RWPE2 (cell line): ENCODE measurements at regions not wholly inside any gene's neighbourhood (a gene's known extent, or its start where the extent isn't known, plus 50 kb on each side); places are given as distances from the start of the nearest gene placed in this dataset.

Experiments
- ATAC-seq: fragments of 200-7000 bp; cut with Tn5 transposase; 3 replicates; pipeline ENCODE4 v1.9.1; 2021; ENCODE audit warnings: low read depth
- DNase-seq: peaks from one replicate; pipeline ENCODE4 v3.0.0-alpha.2; 2020; ENCODE audit warnings: low spot score
- H3K27ac ChIP-seq: fragments of 450-650 bp; 2 replicates; pipeline ENCODE4 v1.5.1; 2017; ENCODE audit warnings: mild to moderate bottlenecking; ENCODE audit not compliant: poor library complexity, severe bottlenecking
- H3K27me3 ChIP-seq: fragments of 250-450 bp; sonication (Bioruptor Pico); 2 replicates; pipeline ENCODE4 v1.5.1; 2021; ENCODE audit warnings: mild to moderate bottlenecking, moderate library complexity; ENCODE audit not compliant: insufficient read depth, poor library complexity, severe bottlenecking
- H3K36me3 ChIP-seq: fragments of 250-450 bp; sonication (Bioruptor Pico); 2 replicates; pipeline ENCODE4 v1.5.1; 2020; ENCODE audit warnings: low read depth, mild to moderate bottlenecking, moderate library complexity
- H3K4me1 ChIP-seq: fragments of 250-450 bp; sonication (Bioruptor Pico); 2 replicates; pipeline ENCODE4 v1.5.1; 2021; ENCODE audit warnings: mild to moderate bottlenecking, moderate library complexity; ENCODE audit not compliant: insufficient read depth, poor library complexity, severe bottlenecking
- H3K4me3 ChIP-seq: fragments of 250-450 bp; sonication (Bioruptor Pico); 2 replicates; pipeline ENCODE4 v1.5.1; 2021; ENCODE audit warnings: mild to moderate bottlenecking, moderate library complexity; ENCODE audit not compliant: severe bottlenecking
- H3K9me3 ChIP-seq: fragments of 250-450 bp; sonication (Bioruptor Pico); 2 replicates; pipeline ENCODE4 v1.5.1; 2021; ENCODE audit warnings: mild to moderate bottlenecking, moderate library complexity; ENCODE audit not compliant: severe bottlenecking
- TF ChIP-seq, protein P1 (sequence below): fragments of 450-650 bp; IDR thresholded peaks from one replicate; pipeline ENCODE4 v1.5.1; 2017; ENCODE audit warnings: mild to moderate bottlenecking, moderate library complexity; ENCODE audit not compliant: poor library complexity, severe bottlenecking

- ATAC-seq: no peak
- Histone ChIP-seq H3K27ac (no peak overlapping the region), H3K4me3 (no peak overlapping the region), H3K4me1 (no peaks in the 10 kb centered on the region), H3K36me3 (no peaks in the 10 kb centered on the region), H3K9me3 (no peaks in the 10 kb centered on the region), H3K27me3 (no peaks in the 10 kb centered on the region)
- TF ChIP-seq, protein P1, sequence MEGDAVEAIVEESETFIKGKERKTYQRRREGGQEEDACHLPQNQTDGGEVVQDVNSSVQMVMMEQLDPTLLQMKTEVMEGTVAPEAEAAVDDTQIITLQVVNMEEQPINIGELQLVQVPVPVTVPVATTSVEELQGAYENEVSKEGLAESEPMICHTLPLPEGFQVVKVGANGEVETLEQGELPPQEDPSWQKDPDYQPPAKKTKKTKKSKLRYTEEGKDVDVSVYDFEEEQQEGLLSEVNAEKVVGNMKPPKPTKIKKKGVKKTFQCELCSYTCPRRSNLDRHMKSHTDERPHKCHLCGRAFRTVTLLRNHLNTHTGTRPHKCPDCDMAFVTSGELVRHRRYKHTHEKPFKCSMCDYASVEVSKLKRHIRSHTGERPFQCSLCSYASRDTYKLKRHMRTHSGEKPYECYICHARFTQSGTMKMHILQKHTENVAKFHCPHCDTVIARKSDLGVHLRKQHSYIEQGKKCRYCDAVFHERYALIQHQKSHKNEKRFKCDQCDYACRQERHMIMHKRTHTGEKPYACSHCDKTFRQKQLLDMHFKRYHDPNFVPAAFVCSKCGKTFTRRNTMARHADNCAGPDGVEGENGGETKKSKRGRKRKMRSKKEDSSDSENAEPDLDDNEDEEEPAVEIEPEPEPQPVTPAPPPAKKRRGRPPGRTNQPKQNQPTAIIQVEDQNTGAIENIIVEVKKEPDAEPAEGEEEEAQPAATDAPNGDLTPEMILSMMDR: no peak
- DNase-seq: no peak
These were observed 57.3 kb upstream of the AP1S2 start for GRCh38 chrX:15911734-15912550.

DNA sequence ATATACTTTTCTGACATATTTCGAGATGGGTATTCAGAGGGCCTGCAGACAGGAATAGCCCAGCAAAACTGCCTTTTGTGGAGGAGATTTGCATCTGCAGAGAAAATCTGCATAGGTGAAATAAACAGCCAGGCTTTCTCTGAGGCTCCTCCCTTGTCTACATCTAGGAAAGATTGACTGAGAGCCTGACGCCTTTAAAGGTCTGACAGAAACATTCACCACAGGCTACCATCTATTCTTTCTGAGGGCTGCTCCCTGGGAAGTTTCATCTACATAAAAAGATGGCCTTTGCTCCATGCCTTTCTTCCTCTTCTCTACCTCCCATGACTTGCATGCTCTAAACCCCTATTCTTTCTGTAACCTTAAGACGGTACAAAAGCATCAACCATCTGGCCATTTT is 55.0 kb upstream of the AP1S2 start:
- no peaks in the 10 kb centered on the region for H3K4me1 ChIP-seq
- no peak overlapping the region for H3K4me3 ChIP-seq
- no peak overlapping the region for H3K27ac ChIP-seq
- TF ChIP-seq, protein P1: no peak
- ATAC-seq (no peak), DNase-seq (no peak)
- no peaks in the 10 kb centered on the region for H3K27me3 ChIP-seq
- no peaks in the 10 kb centered on the region for H3K9me3 ChIP-seq
- no peaks in the 10 kb centered on the region for H3K36me3 ChIP-seq

GRCh38 chrX:15908603-15909290 is 54.1 kb upstream of the AP1S2 start:
- DNase-seq: no peak
- ATAC-seq: no peak
- TF ChIP-seq, protein P1: no peak
- Histone ChIP-seq H3K4me3 (no peak overlapping the region), H3K4me1 (no peaks in the 10 kb centered on the region), H3K27me3 (no peaks in the 10 kb centered on the region), H3K9me3 (no peaks in the 10 kb centered on the region), H3K27ac (no peak overlapping the region), H3K36me3 (no peaks in the 10 kb centered on the region)

DNA sequence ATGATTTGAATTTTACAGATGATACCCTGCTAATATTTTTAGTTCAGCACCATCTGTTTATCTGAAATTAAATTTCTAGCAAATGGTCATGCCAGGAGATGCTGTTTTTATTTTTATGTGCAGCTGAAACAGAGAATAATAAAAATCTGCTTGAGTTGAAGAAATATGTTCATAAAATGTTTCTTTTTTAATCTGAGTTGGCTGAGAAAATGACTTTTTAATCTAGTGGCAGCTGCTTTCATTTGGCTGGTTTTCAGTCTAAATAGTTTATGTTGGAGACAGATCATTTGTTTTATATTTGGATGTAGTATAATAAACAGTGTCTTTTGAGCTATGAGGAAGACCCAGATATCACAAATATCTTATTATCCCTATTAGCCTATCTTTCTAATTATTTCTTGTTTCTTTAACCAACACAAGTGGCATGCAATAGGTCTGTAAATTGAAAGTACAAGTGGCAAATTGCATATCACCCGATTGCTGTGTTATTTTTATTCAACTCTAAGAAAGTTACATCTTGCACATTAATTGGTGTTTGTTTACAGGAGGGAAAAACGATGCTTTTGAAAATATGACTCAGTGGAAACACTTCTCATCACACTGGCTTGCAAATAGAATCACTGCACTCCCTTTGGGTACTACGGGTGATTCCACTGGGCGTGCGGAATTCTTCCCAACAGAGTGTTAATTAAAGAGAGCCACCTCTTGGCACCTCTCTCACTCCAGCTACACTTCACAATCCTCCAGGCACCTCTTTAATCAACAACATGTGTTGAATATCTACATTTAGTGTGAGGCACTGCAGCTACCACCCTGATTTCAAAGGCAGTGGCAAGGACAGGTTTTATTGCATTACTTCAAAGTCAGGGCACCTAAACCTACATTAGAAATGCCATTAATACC is 51.7 kb upstream of the AP1S2 start:
- no peaks in the 10 kb centered on the region for H3K4me1 ChIP-seq
- H3K27ac ChIP-seq: no peak overlapping the region
- TF ChIP-seq, protein P1: no peak
- DNase-seq: no peak
- no peak overlapping the region for H3K4me3 ChIP-seq
- ATAC-seq: no peak
- H3K9me3 ChIP-seq: no peaks in the 10 kb centered on the region
- H3K27me3 ChIP-seq: no peaks in the 10 kb centered on the region
- no peaks in the 10 kb centered on the region for H3K36me3 ChIP-seq
